Esophagus mucosa (tissue), 1 donor: ENCODE measurements at regions not wholly inside any gene's neighbourhood (a gene's known extent, or its start where the extent isn't known, plus 50 kb on each side); places are given as distances from the start of the nearest gene placed in this dataset.
"Not testable (repeated sequence)": the region's sequence is repeated elsewhere in the genome, so short reads cannot be mapped to it uniquely, and the experiment has no call there.

ENCODE experiments used
- ATAC-seq: fragments of 200-7000 bp; cut with Tn5 transposase; one replicate; pipeline ENCODE4 v1.9.1; 2020
- donor health status: DM: yes; HTN: yes; CAD: no.

- ATAC-seq, result not testable (repeated sequence)
Measured at GRCh38 chr17:15864061-15864460, 80.9 kb upstream of the ADORA2B start.

- not testable (repeated sequence) for ATAC-seq
Measured at GRCh38 chr17:15864472-15864871, 80.5 kb upstream of the ADORA2B start.

DNA sequence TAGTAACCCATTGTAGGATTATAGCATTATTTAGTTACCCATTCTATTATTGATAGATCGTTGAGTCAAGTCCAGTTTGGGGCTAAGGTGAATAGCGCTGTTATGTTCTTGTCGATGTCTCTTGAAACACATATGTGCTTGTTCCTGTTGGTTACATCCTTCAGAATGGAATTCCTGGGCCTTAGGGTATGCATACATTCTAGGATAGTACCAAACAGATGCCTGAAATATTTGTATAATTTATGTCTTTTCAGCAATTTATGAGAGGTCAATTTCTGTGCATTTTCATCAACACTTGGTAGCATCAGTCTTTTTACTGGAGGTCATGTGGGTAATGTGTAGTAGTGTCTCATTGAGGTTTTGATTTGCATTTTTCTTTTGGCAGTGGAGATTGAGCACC, 78.9 kb upstream of the ADORA2B start:
- not testable (repeated sequence) for ATAC-seq

- not testable (repeated sequence) for ATAC-seq
Measured at GRCh38 chr17:15867331-15867730, 77.6 kb upstream of the ADORA2B start.

DNA sequence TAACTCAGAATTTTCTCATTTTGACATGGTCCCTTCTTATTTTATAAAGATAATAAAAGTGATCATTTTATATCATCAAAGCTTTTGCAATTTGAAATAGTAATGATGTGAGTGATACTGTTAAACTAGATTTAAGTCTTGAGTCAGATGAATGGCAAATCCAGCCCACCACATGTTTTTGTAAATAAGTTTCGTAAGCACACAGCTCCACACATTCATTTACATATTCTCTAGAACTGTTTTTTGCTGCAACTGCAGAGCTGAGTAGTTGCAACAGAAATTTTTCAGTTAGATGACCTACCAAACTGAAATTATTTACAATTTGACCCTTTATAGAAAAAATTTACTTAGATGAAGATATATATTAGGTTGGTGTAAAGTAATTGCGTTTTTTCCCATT, 75.1 kb upstream of the ADORA2B start:
- not testable (repeated sequence) for ATAC-seq

GRCh38 chr17:15872677-15873076, 72.3 kb upstream of the ADORA2B start:
- not testable (repeated sequence) for ATAC-seq

- peak; percentile 72 for ATAC-seq
Measured at GRCh38 chr17:15877882-15878500, 66.9 kb upstream of the ADORA2B start.

- ATAC-seq, result no peak
Measured at GRCh38 chr17:15882058-15882720, 62.7 kb upstream of the ADORA2B start.

DNA sequence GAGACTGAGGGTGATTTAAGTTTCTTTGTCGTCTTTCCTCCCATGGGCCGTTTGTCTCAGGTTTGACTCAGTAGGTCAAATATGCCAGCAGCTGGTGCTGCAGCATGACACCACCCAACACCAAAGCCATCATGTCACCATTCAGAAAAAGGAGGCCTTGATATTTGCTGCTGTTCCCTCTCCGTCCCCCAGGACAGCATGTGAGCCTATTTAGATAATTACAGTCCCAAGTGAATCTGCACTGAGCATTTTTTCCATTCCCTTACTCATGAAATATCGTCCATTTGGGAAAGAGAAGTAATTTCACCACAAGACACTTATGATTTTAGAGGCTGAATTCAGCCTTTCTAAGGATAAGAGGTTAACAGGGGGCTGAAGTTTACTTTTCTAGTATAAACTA, 62.2 kb upstream of the ADORA2B start:
- ATAC-seq, result no peak

DNA sequence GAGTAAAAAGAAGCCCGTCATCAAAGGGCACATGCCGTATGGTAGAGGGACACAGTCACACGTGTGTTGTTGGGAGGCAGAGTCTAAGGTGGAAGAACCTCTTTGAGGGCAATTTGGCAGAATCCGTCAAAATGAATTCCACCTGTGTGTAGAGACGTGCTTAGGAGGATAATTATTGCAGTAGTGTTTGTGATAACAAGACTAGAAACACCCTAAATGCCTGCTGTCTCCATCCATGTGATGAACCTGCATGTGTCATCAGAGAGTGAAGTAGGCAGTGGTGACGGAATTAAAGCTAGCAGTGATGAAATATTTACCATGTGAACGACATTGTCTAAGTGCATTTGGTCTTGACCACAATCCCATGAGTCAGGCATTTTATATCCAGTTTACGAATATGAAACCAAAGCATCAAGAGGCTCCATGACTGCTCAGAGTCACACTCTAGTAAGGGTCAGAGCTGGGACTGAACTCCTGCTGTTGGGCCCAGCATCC, 61.3 kb upstream of the ADORA2B start:
- ATAC-seq, result peak; percentile 56

DNA sequence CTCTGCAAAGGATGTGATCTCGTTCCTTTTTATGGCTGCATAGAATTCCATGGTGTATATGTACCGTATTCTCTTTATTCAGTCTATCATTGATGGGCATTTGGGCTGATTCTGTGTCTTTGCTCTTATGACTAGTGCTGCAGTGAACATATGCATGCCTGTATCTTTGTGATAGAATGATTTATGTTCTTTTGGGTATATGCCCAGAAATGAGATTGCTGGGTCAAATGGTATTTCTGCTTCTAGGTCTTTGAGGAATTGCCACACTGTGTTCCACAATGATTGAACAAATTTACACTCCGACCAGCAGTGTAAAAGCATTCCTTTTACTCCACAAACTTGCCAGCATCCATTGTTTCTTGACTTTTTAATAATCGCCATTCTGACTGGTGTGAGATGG, 60.2 kb upstream of the ADORA2B start:
- ATAC-seq, result no peak

GRCh38 chr17:15885770-15886169, 59.2 kb upstream of the ADORA2B start:
- no peak for ATAC-seq

DNA sequence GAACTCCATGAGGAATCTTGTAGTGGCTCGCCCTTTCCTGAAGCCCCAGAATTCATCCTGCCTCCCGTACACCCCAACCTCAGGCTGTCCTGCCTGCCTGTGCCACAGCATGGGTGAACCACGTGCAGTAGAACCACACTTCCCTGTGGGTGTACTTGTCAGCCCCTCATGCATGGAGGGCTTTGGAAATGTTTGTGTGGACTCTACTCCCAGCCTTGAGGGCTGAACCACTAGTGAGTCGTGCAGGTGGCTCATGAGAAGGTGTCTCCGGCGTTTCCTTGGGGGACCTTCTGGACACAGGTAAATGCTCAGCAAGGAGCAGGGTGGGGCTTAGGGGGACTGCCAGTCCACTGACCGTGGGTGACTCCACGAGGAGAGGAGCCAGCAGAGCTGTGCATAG, 58.7 kb upstream of the ADORA2B start:
- no peak for ATAC-seq

- no peak for ATAC-seq
Measured at GRCh38 chr17:15886804-15887203, 58.1 kb upstream of the ADORA2B start.

DNA sequence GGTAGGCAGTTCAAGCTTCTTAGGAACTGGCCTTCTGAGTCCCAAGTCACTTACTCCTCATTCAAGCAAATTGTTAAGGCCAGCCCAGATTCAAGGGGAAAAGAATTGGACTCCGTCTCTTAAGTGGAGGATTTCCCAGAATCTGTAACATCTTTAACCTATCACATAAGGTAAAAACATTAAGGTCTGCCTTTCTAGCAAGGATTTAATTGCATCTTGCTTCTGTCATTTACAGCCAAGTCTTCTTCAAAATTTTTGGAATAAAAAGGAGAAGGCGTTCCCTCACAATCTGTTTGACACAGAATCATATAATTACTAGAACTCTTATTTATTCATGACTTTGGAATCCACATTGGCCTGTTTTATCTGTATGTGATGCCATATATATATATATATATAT, 56.5 kb upstream of the ADORA2B start:
- no peak for ATAC-seq

DNA sequence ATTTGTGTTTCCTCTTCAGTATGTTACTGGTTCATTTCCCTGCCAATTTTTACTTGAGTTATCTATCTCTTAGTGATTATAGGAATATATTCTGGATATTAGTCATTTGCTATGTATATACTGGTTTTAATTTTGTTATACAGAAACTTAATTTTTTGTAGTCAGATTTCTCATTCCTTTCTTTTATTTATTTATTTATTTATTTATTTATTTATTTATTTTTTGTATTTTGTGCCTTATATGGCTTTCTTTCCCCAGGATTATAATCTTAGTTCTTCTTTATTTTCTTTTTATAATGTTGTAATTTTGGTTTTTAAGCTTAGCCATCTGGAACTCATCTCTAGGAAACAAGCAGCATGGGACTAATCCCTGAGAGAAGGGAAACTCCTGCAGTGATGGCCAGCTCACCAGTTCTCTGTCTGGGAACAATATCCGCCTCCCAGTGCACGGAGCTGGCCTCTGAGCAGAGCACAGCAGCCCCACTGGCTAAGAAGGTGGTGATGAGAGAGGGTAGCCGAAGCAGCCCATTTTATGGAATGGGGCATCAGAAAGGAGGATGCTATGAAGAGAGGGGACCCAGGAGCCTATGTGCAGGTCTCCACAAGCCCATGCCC, 54.5 kb upstream of the ADORA2B start:
- no peak for ATAC-seq

GRCh38 chr17:15891318-15891717, 53.6 kb upstream of the ADORA2B start:
- no peak for ATAC-seq

- ATAC-seq, result no peak
Measured at GRCh38 chr17:15892244-15892643, 52.7 kb upstream of the ADORA2B start.

GRCh38 chr17:15892731-15893657, 51.9 kb upstream of the ADORA2B start:
- peak; percentile 58 for ATAC-seq

DNA sequence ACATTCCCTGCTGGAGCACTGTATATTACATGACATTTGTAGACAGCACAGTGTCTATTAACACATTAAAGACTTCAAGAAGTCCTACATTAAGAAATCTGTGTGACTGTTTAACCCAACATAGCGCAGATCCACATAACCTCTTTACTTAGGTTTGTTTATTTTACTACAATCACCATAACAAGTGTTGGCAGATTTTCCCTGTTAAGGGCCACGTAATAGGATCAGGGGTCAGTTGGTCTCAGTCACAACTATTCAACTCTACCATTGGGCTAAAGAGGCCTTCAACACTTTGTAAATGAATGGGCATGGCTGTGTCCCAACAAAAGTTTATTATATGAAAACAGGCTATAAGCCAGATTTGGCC, 51.3 kb upstream of the ADORA2B start:
- ATAC-seq, result no peak

GRCh38 chr17:15894258-15894657, 50.7 kb upstream of the ADORA2B start:
- no peak for ATAC-seq

DNA sequence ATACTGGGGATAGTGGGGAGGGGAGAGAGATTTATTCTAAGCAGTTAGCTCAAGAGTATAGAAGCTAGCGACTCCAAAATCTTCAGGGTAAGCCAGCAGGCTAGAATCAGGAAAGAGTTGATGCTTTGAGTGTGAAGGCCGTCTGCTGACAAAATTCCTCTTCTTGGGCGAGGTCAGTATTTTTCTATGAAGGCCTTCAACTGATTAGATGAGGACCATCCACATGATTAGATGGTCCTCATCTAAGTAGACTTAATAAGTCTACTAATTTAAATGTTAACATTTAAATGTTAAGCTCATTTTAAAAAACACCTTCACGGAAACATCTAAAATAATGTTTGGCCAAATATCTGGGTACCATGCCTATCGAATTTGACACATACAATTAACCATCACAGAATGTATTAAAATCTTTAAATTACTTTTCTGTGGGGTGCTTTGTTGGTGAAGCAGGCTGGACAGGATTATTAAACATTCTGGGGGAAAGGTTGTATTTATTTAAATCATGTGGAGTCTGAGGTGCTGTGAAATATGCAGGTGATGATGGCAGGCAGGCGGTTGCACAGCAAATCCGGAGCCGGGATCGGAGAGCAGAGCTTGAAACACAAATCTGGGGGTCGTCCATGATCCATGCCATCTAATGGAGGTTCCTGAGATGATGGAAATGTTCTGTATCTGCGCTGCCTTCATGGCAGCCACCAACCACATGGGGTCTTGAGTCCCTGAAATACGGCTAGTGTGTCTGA, 49.8 kb upstream of the ADORA2B start:
- ATAC-seq, result no peak
